HG03565 (cell line): ENCODE measurements at regions not wholly inside any gene's neighbourhood (a gene's known extent, or its start where the extent isn't known, plus 50 kb on each side); places are given as distances from the start of the nearest gene placed in this dataset.

ENCODE experiments used
- ATAC-seq: cut with Tn5 transposase; IDR thresholded peaks from one replicate; pipeline ENCODE4 v1.9.1; 2021; ENCODE audit warnings: mild to moderate bottlenecking, moderate library complexity; ENCODE audit not compliant: unreplicated experiment

- no peak for ATAC-seq
These were observed 137.2 kb upstream of the PRLR start for GRCh38 chr5:35367526-35367925.

GRCh38 chr5:35365758-35366157, 135.5 kb upstream of the PRLR start:
- ATAC-seq: no peak

- no peak for ATAC-seq
These were observed 134.1 kb upstream of the PRLR start for GRCh38 chr5:35364350-35364749.

- ATAC-seq: no peak
These were observed 133.2 kb upstream of the PRLR start for GRCh38 chr5:35363387-35363965.

- ATAC-seq: no peak
These were observed 132.5 kb upstream of the PRLR start for GRCh38 chr5:35362772-35363171.

- ATAC-seq: no peak
These were observed 130.4 kb upstream of the PRLR start for GRCh38 chr5:35360671-35361070.

GRCh38 chr5:35359859-35360258, 129.6 kb upstream of the PRLR start:
- ATAC-seq: no peak

- no peak for ATAC-seq
These were observed 127.7 kb upstream of the PRLR start for GRCh38 chr5:35357973-35358372.

GRCh38 chr5:35356725-35357124, 126.4 kb upstream of the PRLR start:
- no peak for ATAC-seq

- no peak for ATAC-seq
These were observed 124.5 kb upstream of the PRLR start for GRCh38 chr5:35354751-35355150.

GRCh38 chr5:35345222-35345621, 114.9 kb upstream of the PRLR start:
- no peak for ATAC-seq

- no peak for ATAC-seq
These were observed 112.4 kb upstream of the PRLR start for GRCh38 chr5:35342664-35343063.

GRCh38 chr5:35341189-35341588, 110.9 kb upstream of the PRLR start:
- no peak for ATAC-seq

GRCh38 chr5:35339616-35340100, 109.4 kb upstream of the PRLR start:
- ATAC-seq: no peak

GRCh38 chr5:35339006-35339405, 108.7 kb upstream of the PRLR start:
- no peak for ATAC-seq

GRCh38 chr5:35338157-35338453, 107.8 kb upstream of the PRLR start:
- no peak for ATAC-seq

- no peak for ATAC-seq
These were observed 107.3 kb upstream of the PRLR start for GRCh38 chr5:35337340-35338156.

- ATAC-seq: no peak
These were observed 105.9 kb upstream of the PRLR start for GRCh38 chr5:35336230-35336629.

- ATAC-seq: no peak
These were observed 105.5 kb upstream of the PRLR start for GRCh38 chr5:35335752-35336151.

- ATAC-seq: no peak
These were observed 103.1 kb upstream of the PRLR start for GRCh38 chr5:35333366-35333765.

- ATAC-seq: no peak
These were observed 102.0 kb upstream of the PRLR start for GRCh38 chr5:35331956-35332950.
